CMK (cell line): ENCODE measurements at regions not wholly inside any gene's neighbourhood (a gene's known extent, or its start where the extent isn't known, plus 50 kb on each side); places are given as distances from the start of the nearest gene placed in this dataset.
"Not testable (repeated sequence)": the region's sequence is repeated elsewhere in the genome, so short reads cannot be mapped to it uniquely, and the experiment has no call there.

Experiments used
- DNase-seq: peaks from one replicate; pipeline ENCODE4 v3.0.0-alpha.2; 2010; ENCODE audit warnings: low read depth

- not testable (repeated sequence) for DNase-seq
These were observed 75.3 kb upstream of the OR4F16 start for GRCh38 chr1:761791-762190.

- DNase-seq = not testable (repeated sequence)
These were observed 85.0 kb upstream of the OR4F16 start for GRCh38 chr1:771449-771848.

- DNase-seq = not testable (repeated sequence)
These were observed 91.2 kb upstream of the OR4F16 start for GRCh38 chr1:777480-778180.

GRCh38 chr1:778451-779278 is 92.2 kb upstream of the OR4F16 start:
- peak; percentile 99 for DNase-seq

GRCh38 chr1:779621-780020 is 93.2 kb upstream of the OR4F16 start:
- DNase-seq = not testable (repeated sequence)

- no peak for DNase-seq
These were observed 102.4 kb upstream of the OR4F16 start for GRCh38 chr1:788835-789234.

GRCh38 chr1:789606-790005 is 103.2 kb upstream of the OR4F16 start:
- not testable (repeated sequence) for DNase-seq

- DNase-seq = not testable (repeated sequence)
These were observed 104.0 kb upstream of the OR4F16 start for GRCh38 chr1:790388-790930.

- DNase-seq = not testable (repeated sequence)
These were observed 107.9 kb upstream of the OR4F16 start for GRCh38 chr1:794310-794709.

- not testable (repeated sequence) for DNase-seq
These were observed 108.6 kb upstream of the OR4F16 start for GRCh38 chr1:794918-795584.

- DNase-seq = not testable (repeated sequence)
These were observed 111.2 kb upstream of the OR4F16 start for GRCh38 chr1:797649-798048.

GRCh38 chr1:800397-800796 is 113.9 kb upstream of the OR4F16 start:
- DNase-seq = not testable (repeated sequence)

GRCh38 chr1:804378-805115 is 118.1 kb upstream of the OR4F16 start:
- DNase-seq = not testable (repeated sequence)

- DNase-seq = not testable (repeated sequence)
These were observed 118.4 kb upstream of the SAMD11 start for GRCh38 chr1:805310-805709.

GRCh38 chr1:807066-807465 is 116.7 kb upstream of the SAMD11 start:
- DNase-seq = not testable (repeated sequence)

- not testable (repeated sequence) for DNase-seq
These were observed 115.9 kb upstream of the SAMD11 start for GRCh38 chr1:807699-808390.

GRCh38 chr1:810949-811348 is 112.8 kb upstream of the SAMD11 start:
- DNase-seq = not testable (repeated sequence)

- DNase-seq = not testable (repeated sequence)
These were observed 111.1 kb upstream of the SAMD11 start for GRCh38 chr1:812535-813127.

- not testable (repeated sequence) for DNase-seq
These were observed 109.2 kb upstream of the SAMD11 start for GRCh38 chr1:814543-814942.

GRCh38 chr1:815147-815922 is 108.4 kb upstream of the SAMD11 start:
- DNase-seq = not testable (repeated sequence)
